ENCODE measurements at regions not wholly inside any gene's neighbourhood (a gene's known extent, or its start where the extent isn't known, plus 50 kb on each side); places are given as distances from the start of the nearest gene placed in this dataset.

- TF ChIP-seq, protein P1, sequence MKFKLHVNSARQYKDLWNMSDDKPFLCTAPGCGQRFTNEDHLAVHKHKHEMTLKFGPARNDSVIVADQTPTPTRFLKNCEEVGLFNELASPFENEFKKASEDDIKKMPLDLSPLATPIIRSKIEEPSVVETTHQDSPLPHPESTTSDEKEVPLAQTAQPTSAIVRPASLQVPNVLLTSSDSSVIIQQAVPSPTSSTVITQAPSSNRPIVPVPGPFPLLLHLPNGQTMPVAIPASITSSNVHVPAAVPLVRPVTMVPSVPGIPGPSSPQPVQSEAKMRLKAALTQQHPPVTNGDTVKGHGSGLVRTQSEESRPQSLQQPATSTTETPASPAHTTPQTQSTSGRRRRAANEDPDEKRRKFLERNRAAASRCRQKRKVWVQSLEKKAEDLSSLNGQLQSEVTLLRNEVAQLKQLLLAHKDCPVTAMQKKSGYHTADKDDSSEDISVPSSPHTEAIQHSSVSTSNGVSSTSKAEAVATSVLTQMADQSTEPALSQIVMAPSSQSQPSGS (IDR thresholded peaks at IDR 0.05; ENCODE audit: low read length): no peak
- TF ChIP-seq, protein P2, sequence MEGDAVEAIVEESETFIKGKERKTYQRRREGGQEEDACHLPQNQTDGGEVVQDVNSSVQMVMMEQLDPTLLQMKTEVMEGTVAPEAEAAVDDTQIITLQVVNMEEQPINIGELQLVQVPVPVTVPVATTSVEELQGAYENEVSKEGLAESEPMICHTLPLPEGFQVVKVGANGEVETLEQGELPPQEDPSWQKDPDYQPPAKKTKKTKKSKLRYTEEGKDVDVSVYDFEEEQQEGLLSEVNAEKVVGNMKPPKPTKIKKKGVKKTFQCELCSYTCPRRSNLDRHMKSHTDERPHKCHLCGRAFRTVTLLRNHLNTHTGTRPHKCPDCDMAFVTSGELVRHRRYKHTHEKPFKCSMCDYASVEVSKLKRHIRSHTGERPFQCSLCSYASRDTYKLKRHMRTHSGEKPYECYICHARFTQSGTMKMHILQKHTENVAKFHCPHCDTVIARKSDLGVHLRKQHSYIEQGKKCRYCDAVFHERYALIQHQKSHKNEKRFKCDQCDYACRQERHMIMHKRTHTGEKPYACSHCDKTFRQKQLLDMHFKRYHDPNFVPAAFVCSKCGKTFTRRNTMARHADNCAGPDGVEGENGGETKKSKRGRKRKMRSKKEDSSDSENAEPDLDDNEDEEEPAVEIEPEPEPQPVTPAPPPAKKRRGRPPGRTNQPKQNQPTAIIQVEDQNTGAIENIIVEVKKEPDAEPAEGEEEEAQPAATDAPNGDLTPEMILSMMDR (IDR thresholded peaks at IDR 0.05; ENCODE audit: control extremely low read depth in 1 of 3, insufficient read depth in 1 of 3, low read depth in 1 of 3, low read length in 3 of 3): no peak
- TF ChIP-seq PHF8 (conservative IDR thresholded peaks at IDR 0.05; ENCODE audit: low read depth, low read length): no peak
- no peak for TF ChIP-seq POLR2A (IDR thresholded peaks at IDR 0.05; ENCODE audit: control extremely low read depth in 1 of 2, low read depth in 2 of 2, low read length in 2 of 2)
- no peak for TF ChIP-seq MAX (IDR thresholded peaks at IDR 0.05)
- TF ChIP-seq TAF7 (optimal IDR thresholded peaks at IDR 0.05; ENCODE audit: borderline replicate concordance, low read depth, low read length): no peak
- TF ChIP-seq, protein P3, sequence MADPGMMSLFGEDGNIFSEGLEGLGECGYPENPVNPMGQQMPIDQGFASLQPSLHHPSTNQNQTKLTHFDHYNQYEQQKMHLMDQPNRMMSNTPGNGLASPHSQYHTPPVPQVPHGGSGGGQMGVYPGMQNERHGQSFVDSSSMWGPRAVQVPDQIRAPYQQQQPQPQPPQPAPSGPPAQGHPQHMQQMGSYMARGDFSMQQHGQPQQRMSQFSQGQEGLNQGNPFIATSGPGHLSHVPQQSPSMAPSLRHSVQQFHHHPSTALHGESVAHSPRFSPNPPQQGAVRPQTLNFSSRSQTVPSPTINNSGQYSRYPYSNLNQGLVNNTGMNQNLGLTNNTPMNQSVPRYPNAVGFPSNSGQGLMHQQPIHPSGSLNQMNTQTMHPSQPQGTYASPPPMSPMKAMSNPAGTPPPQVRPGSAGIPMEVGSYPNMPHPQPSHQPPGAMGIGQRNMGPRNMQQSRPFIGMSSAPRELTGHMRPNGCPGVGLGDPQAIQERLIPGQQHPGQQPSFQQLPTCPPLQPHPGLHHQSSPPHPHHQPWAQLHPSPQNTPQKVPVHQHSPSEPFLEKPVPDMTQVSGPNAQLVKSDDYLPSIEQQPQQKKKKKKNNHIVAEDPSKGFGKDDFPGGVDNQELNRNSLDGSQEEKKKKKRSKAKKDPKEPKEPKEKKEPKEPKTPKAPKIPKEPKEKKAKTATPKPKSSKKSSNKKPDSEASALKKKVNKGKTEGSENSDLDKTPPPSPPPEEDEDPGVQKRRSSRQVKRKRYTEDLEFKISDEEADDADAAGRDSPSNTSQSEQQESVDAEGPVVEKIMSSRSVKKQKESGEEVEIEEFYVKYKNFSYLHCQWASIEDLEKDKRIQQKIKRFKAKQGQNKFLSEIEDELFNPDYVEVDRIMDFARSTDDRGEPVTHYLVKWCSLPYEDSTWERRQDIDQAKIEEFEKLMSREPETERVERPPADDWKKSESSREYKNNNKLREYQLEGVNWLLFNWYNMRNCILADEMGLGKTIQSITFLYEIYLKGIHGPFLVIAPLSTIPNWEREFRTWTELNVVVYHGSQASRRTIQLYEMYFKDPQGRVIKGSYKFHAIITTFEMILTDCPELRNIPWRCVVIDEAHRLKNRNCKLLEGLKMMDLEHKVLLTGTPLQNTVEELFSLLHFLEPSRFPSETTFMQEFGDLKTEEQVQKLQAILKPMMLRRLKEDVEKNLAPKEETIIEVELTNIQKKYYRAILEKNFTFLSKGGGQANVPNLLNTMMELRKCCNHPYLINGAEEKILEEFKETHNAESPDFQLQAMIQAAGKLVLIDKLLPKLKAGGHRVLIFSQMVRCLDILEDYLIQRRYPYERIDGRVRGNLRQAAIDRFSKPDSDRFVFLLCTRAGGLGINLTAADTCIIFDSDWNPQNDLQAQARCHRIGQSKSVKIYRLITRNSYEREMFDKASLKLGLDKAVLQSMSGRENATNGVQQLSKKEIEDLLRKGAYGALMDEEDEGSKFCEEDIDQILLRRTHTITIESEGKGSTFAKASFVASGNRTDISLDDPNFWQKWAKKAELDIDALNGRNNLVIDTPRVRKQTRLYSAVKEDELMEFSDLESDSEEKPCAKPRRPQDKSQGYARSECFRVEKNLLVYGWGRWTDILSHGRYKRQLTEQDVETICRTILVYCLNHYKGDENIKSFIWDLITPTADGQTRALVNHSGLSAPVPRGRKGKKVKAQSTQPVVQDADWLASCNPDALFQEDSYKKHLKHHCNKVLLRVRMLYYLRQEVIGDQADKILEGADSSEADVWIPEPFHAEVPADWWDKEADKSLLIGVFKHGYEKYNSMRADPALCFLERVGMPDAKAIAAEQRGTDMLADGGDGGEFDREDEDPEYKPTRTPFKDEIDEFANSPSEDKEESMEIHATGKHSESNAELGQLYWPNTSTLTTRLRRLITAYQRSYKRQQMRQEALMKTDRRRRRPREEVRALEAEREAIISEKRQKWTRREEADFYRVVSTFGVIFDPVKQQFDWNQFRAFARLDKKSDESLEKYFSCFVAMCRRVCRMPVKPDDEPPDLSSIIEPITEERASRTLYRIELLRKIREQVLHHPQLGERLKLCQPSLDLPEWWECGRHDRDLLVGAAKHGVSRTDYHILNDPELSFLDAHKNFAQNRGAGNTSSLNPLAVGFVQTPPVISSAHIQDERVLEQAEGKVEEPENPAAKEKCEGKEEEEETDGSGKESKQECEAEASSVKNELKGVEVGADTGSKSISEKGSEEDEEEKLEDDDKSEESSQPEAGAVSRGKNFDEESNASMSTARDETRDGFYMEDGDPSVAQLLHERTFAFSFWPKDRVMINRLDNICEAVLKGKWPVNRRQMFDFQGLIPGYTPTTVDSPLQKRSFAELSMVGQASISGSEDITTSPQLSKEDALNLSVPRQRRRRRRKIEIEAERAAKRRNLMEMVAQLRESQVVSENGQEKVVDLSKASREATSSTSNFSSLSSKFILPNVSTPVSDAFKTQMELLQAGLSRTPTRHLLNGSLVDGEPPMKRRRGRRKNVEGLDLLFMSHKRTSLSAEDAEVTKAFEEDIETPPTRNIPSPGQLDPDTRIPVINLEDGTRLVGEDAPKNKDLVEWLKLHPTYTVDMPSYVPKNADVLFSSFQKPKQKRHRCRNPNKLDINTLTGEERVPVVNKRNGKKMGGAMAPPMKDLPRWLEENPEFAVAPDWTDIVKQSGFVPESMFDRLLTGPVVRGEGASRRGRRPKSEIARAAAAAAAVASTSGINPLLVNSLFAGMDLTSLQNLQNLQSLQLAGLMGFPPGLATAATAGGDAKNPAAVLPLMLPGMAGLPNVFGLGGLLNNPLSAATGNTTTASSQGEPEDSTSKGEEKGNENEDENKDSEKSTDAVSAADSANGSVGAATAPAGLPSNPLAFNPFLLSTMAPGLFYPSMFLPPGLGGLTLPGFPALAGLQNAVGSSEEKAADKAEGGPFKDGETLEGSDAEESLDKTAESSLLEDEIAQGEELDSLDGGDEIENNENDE (IDR thresholded peaks at IDR 0.05; ENCODE audit: insufficient replicate concordance, low read length): no peak
- no peak for TF ChIP-seq RAD21 (IDR thresholded peaks at IDR 0.05 in 1 of 2, conservative IDR thresholded peaks at IDR 0.05 in 1 of 2; ENCODE audit: low read depth in 2 of 2, low read length in 2 of 2)
- TF ChIP-seq MAFK (IDR thresholded peaks at IDR 0.05; ENCODE audit: low read depth, low read length): no peak
- no peak for TF ChIP-seq EZH2 (IDR thresholded peaks at IDR 0.05; ENCODE audit: low read depth, low read length, severe bottlenecking)
Observed at GRCh38 chr5:96079962-96080361, 118.3 kb upstream of the ELL2 start.

All from H1 (cell line).